Uterus (tissue), 2 donors: ENCODE measurements at regions not wholly inside any gene's neighbourhood (a gene's known extent, or its start where the extent isn't known, plus 50 kb on each side); places are given as distances from the start of the nearest gene placed in this dataset.

Experiments
- POLR2A ChIP-seq, 2 donors: fragments of 450-650 bp; IDR thresholded peaks; one replicate each; pipeline ENCODE4 v1.6.1; 2016; ENCODE audit warnings: antibody characterized with exemption in 2 of 2, mild to moderate bottlenecking in 1 of 2, moderate library complexity in 1 of 2
- TF ChIP-seq, protein P1 (sequence below), 4 experiments: fragments of 200-600 bp in 2 of 4; fragments of 450-650 bp in 2 of 4; sonication (generic) in 2 of 4; IDR thresholded peaks; one replicate each; pipeline ENCODE4 v1.5.1; 2016 to 2019; ENCODE audit warnings: antibody characterized with exemption in 4 of 4, mild to moderate bottlenecking in 2 of 4, moderate library complexity in 1 of 4

- TF ChIP-seq, protein P1, sequence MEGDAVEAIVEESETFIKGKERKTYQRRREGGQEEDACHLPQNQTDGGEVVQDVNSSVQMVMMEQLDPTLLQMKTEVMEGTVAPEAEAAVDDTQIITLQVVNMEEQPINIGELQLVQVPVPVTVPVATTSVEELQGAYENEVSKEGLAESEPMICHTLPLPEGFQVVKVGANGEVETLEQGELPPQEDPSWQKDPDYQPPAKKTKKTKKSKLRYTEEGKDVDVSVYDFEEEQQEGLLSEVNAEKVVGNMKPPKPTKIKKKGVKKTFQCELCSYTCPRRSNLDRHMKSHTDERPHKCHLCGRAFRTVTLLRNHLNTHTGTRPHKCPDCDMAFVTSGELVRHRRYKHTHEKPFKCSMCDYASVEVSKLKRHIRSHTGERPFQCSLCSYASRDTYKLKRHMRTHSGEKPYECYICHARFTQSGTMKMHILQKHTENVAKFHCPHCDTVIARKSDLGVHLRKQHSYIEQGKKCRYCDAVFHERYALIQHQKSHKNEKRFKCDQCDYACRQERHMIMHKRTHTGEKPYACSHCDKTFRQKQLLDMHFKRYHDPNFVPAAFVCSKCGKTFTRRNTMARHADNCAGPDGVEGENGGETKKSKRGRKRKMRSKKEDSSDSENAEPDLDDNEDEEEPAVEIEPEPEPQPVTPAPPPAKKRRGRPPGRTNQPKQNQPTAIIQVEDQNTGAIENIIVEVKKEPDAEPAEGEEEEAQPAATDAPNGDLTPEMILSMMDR (IDR thresholded peaks at IDR 0.05): no peak
- TF ChIP-seq POLR2A (IDR thresholded peaks at IDR 0.05): no peak
Observed at GRCh38 chr10:8294779-8295178, 240.3 kb downstream of the GATA3 start.
